Stimulated activated CD8-positive, alpha-beta memory T cell treated with anti-CD3 and anti-CD28 coated beads, Interleukin-12 subunit alpha, Interleukin-12 subunit beta, amount 100 ng/mL, for 4 hours (primary cell): ENCODE measurements at regions not wholly inside any gene's neighbourhood (a gene's known extent, or its start where the extent isn't known, plus 50 kb on each side); places are given as distances from the start of the nearest gene placed in this dataset.
"Not testable (repeated sequence)": the region's sequence is repeated elsewhere in the genome, so short reads cannot be mapped to it uniquely, and the experiment has no call there.

ENCODE experiments used
- DNase-seq: peaks from one replicate; pipeline ENCODE4 v3.0.0-alpha.2; 2020; ENCODE audit warnings: low read depth

DNA sequence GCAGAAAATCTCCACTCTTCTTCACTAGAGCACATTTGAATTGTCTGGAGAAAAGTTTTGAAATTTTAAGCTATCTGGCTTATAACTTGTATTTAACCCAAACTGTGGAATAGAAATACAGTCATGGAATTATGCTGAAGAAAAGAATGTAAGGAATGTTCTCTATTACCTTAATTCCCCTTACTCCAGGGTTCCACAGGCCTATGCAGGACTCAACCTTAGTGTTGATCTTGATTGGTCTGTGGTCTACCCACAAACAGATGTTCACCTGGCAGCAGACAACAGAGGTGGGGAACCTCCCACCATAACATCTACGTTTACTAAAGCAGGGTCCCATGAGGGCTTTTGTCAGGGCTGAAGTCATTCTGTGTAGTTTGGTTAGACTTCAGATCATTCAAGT is 189.3 kb upstream of the GPRIN3 start:
- no peak for DNase-seq

DNA sequence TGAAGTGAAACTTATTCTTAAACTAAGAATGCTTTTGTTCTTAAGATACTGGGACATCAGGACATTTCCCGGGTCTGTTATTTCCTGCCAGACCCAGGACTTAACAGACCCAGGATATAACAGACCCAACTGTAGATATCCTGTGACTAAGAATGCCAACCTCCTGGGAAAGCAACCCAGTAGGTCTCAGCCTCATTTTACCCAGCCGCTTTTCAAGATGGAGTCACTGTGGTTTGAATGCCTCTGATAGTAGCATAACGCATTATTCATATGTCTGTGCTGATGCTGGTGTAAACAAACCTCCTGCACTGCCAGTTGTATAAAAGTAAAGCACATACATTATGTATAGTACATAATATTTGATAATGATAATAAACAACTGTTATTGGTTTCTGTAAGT is 185.8 kb upstream of the GPRIN3 start:
- no peak for DNase-seq

DNA sequence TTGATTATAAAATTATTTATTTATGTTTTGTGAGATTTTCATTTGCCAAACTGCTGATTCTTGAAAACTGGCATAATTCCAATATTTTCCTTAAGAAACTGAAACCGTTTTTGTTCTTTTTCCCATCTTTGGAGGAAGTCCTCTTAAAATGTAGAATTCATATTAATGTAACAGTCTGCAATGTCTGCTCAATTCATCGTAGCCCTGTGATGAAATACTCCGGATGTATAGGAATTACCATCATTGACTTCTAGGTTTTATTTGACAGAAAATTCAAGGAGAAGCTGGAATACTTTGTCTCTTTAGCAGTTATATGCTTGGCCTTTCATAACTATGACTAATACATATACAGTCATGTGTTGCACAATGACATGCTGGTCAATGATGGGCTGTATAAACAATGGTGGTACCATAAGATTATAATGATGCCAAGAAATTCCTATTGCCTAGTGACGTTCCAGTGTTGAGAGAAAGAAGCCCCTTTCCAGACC is 185.0 kb upstream of the GPRIN3 start:
- no peak for DNase-seq

DNA sequence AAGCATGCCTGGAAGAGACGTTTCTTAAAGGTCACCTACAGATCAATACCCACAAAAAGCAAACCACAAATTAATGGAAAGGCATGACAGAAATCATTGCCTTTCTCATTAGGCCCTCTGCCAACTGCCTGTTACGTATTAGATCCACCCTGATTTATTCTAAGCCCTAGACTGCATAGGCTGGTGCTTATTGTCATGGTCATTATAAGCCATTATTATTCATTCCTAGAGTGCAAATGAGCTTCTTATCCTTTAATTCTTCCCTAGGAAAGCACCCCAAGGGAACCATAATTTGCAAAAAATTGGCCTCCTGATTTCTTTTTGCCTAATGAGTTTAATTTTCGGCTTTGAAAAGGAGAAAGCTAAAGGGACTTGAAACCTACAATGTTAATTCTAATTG is 184.2 kb upstream of the GPRIN3 start:
- no peak for DNase-seq

DNA sequence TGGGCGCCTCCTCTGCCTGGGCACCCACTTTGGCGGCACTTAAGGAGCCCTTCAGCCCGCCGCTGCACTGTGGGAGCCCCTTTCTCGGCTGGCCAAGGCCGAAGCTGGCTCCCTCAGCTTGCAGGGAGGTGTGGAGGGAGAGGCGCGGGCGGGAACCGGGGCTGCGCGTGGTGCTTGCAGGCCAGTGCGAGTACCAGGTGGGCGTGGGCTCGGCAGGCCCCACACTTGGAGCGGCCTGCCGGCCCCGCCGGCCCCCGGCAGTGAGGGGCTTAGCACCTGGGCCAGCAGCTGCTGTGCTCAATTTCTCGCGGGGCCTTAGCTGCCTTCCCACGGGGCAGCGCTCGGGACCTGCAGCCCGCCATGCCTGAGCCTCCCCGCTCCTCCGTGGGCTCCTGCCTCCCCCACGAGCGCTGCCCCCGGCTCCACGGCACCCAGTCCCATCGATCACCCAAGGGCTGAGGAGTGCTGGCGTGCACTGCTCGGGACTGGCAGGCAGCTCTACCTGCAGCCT is 182.4 kb upstream of the GPRIN3 start:
- not testable (repeated sequence) for DNase-seq

- no peak for DNase-seq
Observed at GRCh38 chr4:89489338-89489771, 181.8 kb upstream of the GPRIN3 start.

DNA sequence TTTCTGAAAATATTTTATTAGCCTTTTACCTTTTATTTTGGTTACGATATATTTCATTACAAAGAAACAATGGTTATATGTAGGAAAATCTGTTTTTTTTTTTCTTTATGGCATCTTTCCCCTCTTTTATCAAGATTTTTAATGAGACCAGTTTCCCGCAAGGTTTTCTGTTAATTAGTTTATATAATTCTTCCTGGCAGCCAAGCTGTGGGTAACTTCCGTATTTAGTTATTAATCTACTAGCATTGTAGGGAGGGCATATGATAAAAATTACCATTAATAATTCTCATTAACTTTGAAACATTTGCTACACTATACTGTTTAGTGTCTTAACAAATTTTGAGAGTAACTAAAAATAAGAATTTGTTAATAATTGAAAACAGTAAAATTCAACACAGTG is 181.1 kb upstream of the GPRIN3 start:
- no peak for DNase-seq

GRCh38 chr4:89486673-89487072 is 179.1 kb upstream of the GPRIN3 start:
- DNase-seq: no peak

DNA sequence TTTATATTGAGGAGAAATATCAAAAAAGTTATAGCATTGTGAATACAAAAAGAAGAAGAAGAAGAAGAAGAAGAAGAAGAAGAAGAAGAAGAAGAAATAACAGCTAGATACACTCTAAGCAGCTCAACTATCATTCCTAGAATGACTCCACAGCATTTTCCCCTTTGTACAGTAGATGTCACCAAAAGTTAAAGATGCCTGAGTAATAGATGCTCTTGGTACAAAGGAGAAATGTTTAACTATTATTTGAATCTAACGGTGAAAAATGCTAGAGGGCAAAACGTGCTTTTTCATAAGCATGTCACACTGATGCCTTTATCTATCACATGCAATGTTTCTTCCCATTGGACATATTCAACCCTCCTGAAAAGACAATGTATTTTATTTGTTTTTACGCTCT is 178.4 kb upstream of the GPRIN3 start:
- DNase-seq: no peak

- no peak for DNase-seq
Observed at GRCh38 chr4:89483833-89484232, 176.2 kb upstream of the GPRIN3 start.

- DNase-seq: no peak
Observed at GRCh38 chr4:89482926-89483595, 175.5 kb upstream of the GPRIN3 start.

- DNase-seq: no peak
Observed at GRCh38 chr4:89482251-89482650, 174.7 kb upstream of the GPRIN3 start.

- DNase-seq: no peak
Observed at GRCh38 chr4:89469930-89470375, 162.4 kb upstream of the GPRIN3 start.

GRCh38 chr4:89469516-89469915 is 161.9 kb upstream of the GPRIN3 start:
- no peak for DNase-seq

GRCh38 chr4:89468602-89469001 is 161.0 kb upstream of the GPRIN3 start:
- no peak for DNase-seq

- DNase-seq: no peak
Observed at GRCh38 chr4:89463341-89463740, 155.7 kb upstream of the GPRIN3 start.

DNA sequence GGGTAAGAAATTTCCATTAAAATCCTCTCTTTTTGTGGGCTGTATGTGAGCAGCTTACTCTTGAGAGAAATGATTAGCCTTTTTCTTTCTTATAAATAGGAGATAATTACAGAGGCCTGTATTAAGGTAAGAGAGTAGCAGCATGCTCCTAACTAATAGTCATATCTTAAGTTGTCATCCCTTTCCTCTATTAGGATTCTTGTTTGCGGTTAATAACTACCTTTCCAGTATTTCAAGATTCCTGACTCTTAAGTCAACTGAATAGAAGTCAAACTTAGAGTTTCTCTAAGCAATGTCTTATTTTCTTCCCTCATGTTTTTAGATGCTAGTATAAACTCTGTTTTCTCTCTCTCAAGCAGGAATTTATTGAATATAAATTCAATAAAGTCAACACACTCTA is 139.9 kb upstream of the GPRIN3 start:
- DNase-seq: no peak

GRCh38 chr4:89446193-89446592 is 138.6 kb upstream of the GPRIN3 start:
- no peak for DNase-seq

DNA sequence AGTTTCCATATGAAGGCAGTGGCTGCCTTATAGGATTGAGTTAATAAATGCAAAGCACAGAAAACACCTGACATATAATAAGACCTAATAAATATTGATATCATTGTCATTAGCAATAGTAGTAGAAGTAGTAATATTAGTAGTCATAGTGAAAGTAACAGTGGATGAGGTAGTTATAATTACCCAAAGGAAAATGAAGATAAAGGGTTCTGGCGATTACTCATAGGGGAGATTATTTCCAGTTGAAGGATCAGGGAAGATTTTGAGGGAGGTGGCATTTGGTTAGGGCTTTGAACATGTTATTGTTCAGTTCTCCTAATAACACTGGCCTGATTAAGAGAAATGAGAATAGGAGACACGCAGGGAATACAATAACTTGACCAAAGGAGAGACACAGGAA is 131.9 kb upstream of the GPRIN3 start:
- no peak for DNase-seq

DNA sequence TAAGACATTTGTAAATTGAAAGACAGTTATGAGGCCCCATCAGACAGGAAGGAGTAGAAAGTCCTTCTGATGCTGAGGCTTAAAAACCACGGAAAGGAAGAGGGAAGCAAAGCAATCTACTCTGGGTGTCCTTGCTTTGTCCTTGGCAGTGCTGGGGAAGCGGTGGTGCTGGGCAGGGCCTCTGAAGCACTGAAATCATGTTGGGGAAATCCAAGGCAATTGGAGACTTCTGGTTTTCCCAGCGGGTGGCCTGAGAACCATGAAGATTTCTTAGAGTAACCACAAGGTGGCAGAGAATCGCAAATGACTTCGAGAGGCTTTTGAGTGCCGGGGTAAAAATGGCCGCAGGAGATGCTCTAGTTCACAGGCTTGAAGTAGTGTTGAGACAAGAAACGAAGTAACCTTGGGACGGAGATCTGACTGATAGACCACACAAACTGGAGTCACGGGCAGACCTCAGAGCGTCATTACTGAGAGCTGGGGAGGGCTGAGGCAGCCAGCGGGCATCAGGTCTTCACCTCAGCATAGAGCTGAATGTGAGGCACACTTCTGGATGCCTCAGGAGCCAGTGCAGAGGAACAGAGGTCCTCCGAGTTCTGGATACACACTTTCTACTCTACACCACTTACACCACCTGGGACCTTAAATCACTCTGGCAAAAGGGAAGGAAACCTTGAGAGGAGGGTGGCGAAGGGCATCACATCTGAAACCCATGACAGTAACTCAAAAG is 130.7 kb upstream of the GPRIN3 start:
- DNase-seq: peak; percentile 7

DNA sequence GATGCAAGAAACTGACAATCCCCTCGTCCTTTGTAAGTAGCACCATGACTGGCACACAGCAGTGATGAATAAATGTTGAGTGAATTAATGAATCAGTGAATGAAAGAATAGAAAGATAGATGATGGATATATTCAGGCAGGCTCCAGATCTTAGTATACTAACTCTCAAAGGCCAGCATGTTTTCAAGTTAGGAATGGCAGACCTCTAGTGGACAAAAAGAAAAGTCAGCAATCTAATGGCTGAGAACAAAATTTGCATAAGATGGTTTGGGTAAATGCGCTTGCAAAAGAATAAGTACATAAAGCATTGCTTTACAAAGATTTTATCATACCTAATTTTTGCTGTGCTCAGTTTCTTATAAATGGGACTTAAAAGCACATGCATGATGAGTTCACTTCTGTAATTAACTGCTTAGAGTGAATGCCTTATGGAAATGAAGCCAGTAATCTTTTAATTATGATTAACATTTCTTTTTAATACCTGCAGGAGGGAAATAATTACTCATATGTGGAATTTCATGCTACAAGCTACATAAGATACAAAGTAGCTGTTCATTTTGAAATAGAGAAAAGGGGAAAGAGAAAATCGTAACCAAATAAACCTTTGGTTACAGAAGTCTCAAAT is 126.9 kb upstream of the GPRIN3 start:
- DNase-seq: no peak

DNA sequence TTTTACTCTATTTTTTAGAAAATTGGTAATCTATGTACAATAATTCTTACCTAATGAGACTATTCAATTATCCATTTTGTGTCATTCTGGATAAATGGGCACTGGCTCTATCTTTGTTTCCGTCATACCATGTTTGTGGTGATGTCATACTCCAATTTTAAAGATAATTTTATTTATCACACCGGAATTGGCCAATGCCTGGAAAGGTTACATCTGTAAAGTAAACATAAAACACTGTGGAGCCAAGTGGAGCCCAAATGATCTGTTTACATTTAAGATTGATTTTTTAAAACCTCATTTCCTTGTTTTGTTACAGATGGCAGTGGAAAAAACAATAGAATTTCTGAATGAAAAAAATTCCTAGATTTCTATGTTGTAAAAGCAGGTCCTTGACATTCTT is 120.2 kb upstream of the GPRIN3 start:
- DNase-seq: no peak

- no peak for DNase-seq
Observed at GRCh38 chr4:89425023-89425422, 117.4 kb upstream of the GPRIN3 start.
